GM23338 (cell line): ENCODE measurements at regions not wholly inside any gene's neighbourhood (a gene's known extent, or its start where the extent isn't known, plus 50 kb on each side); places are given as distances from the start of the nearest gene placed in this dataset.

Source experiments
- ATAC-seq: fragments of 200-7000 bp; cut with Tn5 transposase; 3 replicates; pipeline ENCODE4 v1.9.1; 2020
- DNase-seq: peaks from one replicate; pipeline ENCODE4 v3.0.0-alpha.2; 2015; ENCODE audit warnings: low spot score
- H2AFZ ChIP-seq: fragments of 200-600 bp; sonication (generic); 2 replicates; pipeline ENCODE4 v1.8.0; 2016; ENCODE audit warnings: antibody characterized with exemption, mild to moderate bottlenecking, moderate library complexity
- H3F3A ChIP-seq: fragments of 200-600 bp; sonication (generic); replicated peaks from 2 replicates; pipeline ENCODE4 v1.8.0; 2017; ENCODE audit warnings: antibody characterized with exemption, mixed run types, low read depth
- H3K27ac ChIP-seq: fragments of 200-600 bp; sonication (generic); 2 replicates; pipeline ENCODE4 v1.6.1; 2016; ENCODE audit warnings: low read depth
- H3K27me3 ChIP-seq: fragments of 200-600 bp; sonication (generic); 2 replicates; pipeline ENCODE4 v1.8.0; 2016; ENCODE audit warnings: mild to moderate bottlenecking, mixed run types, moderate library complexity; ENCODE audit not compliant: insufficient read depth
- H3K36me3 ChIP-seq: fragments of 200-600 bp; sonication (generic); 2 replicates; pipeline ENCODE4 v1.8.0; 2016; ENCODE audit warnings: mild to moderate bottlenecking; ENCODE audit not compliant: insufficient read depth
- H3K4me1 ChIP-seq: fragments of 200-600 bp; sonication (generic); 2 replicates; pipeline ENCODE4 v1.8.0; 2016; ENCODE audit warnings: mild to moderate bottlenecking, moderate library complexity; ENCODE audit not compliant: insufficient read depth
- H3K4me2 ChIP-seq: fragments of 200-600 bp; sonication (generic); 2 replicates; pipeline ENCODE4 v1.7.1; 2017; ENCODE audit warnings: mixed run types
- H3K4me3 ChIP-seq: fragments of 200-600 bp; sonication (generic); 2 replicates; pipeline ENCODE4 v1.6.1; 2016; ENCODE audit warnings: mixed run types
- H3K79me2 ChIP-seq: fragments of 200-600 bp; sonication (generic); replicated peaks from 2 replicates; pipeline ENCODE4 v1.8.0; 2017; ENCODE audit warnings: mild to moderate bottlenecking; ENCODE audit not compliant: insufficient read depth
- H3K9me2 ChIP-seq: fragments of 200-600 bp; sonication (generic); 2 replicates; pipeline ENCODE4 v1.8.0; 2017; ENCODE audit not compliant: insufficient read depth
- H4K20me1 ChIP-seq: fragments of 200-600 bp; sonication (generic); replicated peaks from 2 replicates; pipeline ENCODE4 v1.8.0; 2017; ENCODE audit warnings: mild to moderate bottlenecking; ENCODE audit not compliant: insufficient read depth
- H3K27ac Mint-ChIP-seq: 2 replicates; pipeline ENCODE4 v1.8.0; 2020; ENCODE audit warnings: inconsistent platforms, mild to moderate bottlenecking, moderate library complexity, mixed read lengths
- H3K27me3 Mint-ChIP-seq: 3 replicates; pipeline ENCODE4 v1.8.0; 2022; ENCODE audit warnings: low read depth, mild to moderate bottlenecking, moderate library complexity, mixed read lengths, inconsistent platforms; ENCODE audit not compliant: insufficient read depth, poor library complexity
- H3K36me3 Mint-ChIP-seq: 3 replicates; pipeline ENCODE4 v1.8.0; 2021; ENCODE audit warnings: low read depth, mild to moderate bottlenecking, inconsistent platforms, moderate library complexity, mixed read lengths
- H3K4me1 Mint-ChIP-seq: 3 replicates; pipeline ENCODE4 v1.8.0; 2020; ENCODE audit warnings: mild to moderate bottlenecking, inconsistent platforms, mixed read lengths
- H3K4me3 Mint-ChIP-seq: 3 replicates; pipeline ENCODE4 v1.8.0; 2021; ENCODE audit warnings: moderate library complexity, mild to moderate bottlenecking, inconsistent platforms, mixed read lengths
- H3K9me3 Mint-ChIP-seq: 3 replicates; pipeline ENCODE4 v1.8.0; 2020; ENCODE audit warnings: moderate library complexity, mild to moderate bottlenecking, inconsistent platforms, mixed read lengths
- CREB1 ChIP-seq: fragments of 250-450 bp; sonication (Bioruptor Pico); IDR thresholded peaks from 2 replicates; pipeline ENCODE4 v1.5.0; 2020; ENCODE audit warnings: low read depth, mild to moderate bottlenecking, moderate library complexity
- CTCF ChIP-seq, 2 experiments: fragments of 200-600 bp in 1 of 2; sonication (generic) in 1 of 2; conservative IDR thresholded peaks; 2 replicates each; pipeline versions ENCODE4 v1.5.1 to v1.6.1; 2016 to 2017; ENCODE audit warnings: antibody characterized with exemption in 2 of 2, low read depth in 2 of 2, mild to moderate bottlenecking in 2 of 2, moderate library complexity in 1 of 2
- EZH2 ChIP-seq: fragments of 200-600 bp; sonication (generic); IDR thresholded peaks from one replicate; pipeline ENCODE4 v1.8.0; 2017; ENCODE audit warnings: antibody characterized with exemption, mild to moderate bottlenecking, low read depth; ENCODE audit not compliant: unreplicated experiment
- EZH2phosphoT487 ChIP-seq: fragments of 200-600 bp; sonication (generic); IDR thresholded peaks from one replicate; pipeline ENCODE4 v1.8.1; 2018; ENCODE audit warnings: antibody characterized with exemption; ENCODE audit not compliant: unreplicated experiment
- NANOG ChIP-seq: IDR thresholded peaks from 2 replicates; pipeline ENCODE4 v1.6.1; 2016; ENCODE audit warnings: antibody characterized with exemption, borderline replicate concordance
- POLR2AphosphoS5 ChIP-seq: IDR thresholded peaks from 2 replicates; pipeline ENCODE4 v1.6.1; 2016; ENCODE audit warnings: antibody characterized with exemption, low read depth
- STAT1 ChIP-seq: IDR thresholded peaks from one replicate; pipeline ENCODE4 v1.6.1; 2016; ENCODE audit warnings: antibody characterized with exemption; ENCODE audit not compliant: unreplicated experiment
- ZNF114 ChIP-seq: fragments of 250-450 bp; sonication (Bioruptor Pico); IDR thresholded peaks from 2 replicates; pipeline ENCODE4 v1.5.0; 2020; ENCODE audit warnings: mild to moderate bottlenecking, moderate library complexity
- ZNF462 ChIP-seq: fragments of 250-450 bp; sonication (Bioruptor Pico); IDR thresholded peaks from 2 replicates; pipeline ENCODE4 v1.5.0; 2020; ENCODE audit warnings: mild to moderate bottlenecking, moderate library complexity

DNA sequence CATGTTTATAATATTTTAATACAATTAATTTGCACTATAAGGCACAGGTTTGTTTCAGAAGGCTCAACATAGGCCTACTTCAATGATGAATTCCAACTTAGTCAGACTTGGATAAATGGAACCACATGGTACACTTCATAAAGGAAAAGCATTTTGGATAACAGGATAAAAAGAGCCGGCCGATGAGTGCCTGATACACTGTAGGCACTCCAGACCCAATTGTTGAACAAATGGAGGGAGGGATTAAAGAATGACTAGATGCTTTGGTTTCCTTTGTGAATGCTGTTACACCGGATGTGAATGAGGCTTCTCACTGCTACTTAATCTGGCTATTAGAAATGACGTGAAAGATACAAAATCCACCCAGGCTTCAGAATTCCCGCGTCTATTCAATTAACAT lies 104.1 kb upstream of the KCTD1 start:
- H3F3A ChIP-seq: 0 out of 2 replicates have a peak, but pooled peaks cover 5% of the 10 kb centered on the region
- peaks cover 17% of the 10 kb centered on the region for H3K27me3 Mint-ChIP-seq
- H3K4me1 ChIP-seq: peaks cover 34% of the 10 kb centered on the region
- no peak overlapping the region for H3K4me2 ChIP-seq
- H3K4me1 Mint-ChIP-seq: peaks cover 44% of the 10 kb centered on the region
- no peak for TF ChIP-seq CREB1 (CRISPR knock-in tag)
- no peak for TF ChIP-seq STAT1
- ATAC-seq: no peak
- no peak overlapping the region for H3K4me3 Mint-ChIP-seq
- no peaks in the 10 kb centered on the region for H3K36me3 ChIP-seq
- H3K27ac ChIP-seq: no peak overlapping the region
- no peak overlapping the region for H2AFZ ChIP-seq
- H3K27ac Mint-ChIP-seq: no peak overlapping the region
- H3K36me3 Mint-ChIP-seq: no peaks in the 10 kb centered on the region; the same call in 2 of the 3 replicates
- DNase-seq: no peak
- H3K9me3 Mint-ChIP-seq: no peaks in the 10 kb centered on the region
- no peaks in the 10 kb centered on the region for H3K9me2 ChIP-seq
- no peaks in the 10 kb centered on the region for H3K79me2 ChIP-seq
- peaks cover 44% of the 10 kb centered on the region for H3K27me3 ChIP-seq
- no peaks in the 10 kb centered on the region for H4K20me1 ChIP-seq
- H3K4me3 ChIP-seq: no peak overlapping the region

DNA sequence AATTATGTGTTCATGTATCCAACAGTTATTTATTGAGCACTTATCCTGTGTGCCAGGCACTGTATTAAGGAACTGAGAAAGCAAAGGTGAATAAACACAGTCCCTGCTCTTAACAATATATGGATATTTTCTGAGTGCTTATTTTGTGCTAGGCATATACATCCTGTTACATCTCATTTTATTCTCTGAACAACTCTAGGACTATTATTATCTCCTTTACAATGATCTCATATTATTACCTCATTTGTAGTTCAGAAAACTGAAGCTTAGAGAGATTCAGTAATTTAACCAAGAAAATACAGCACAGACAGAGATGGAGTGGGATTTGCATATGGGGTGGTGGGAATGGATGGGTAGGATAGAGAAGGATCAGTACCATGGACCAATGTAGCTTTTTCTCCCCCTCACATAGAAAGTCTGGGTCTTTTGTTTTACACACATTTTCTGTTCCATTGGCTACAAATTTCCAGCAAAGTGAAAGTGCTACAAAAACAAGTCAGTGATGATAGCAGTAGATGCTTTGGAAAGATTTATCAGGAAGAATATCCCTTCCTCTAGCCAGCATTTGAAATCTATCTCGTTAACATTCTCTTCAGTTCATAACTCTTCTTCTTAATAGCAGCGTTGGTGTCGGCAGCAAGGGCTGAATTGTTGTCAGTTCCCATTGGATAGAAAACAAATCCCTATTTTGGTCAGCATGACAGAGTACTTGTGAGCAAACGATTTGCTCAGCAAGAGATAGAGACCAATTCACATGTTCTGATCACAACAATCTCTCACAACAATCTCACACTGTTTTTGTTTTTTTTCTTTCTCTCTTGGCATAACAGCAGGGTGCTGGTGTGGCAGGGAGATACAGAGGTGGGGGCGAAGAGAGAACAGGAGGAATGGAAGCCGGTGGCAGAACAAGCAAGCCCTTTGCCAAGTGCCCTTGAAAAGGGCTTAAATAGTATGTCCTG lies 102.2 kb upstream of the KCTD1 start:
- no peak for DNase-seq
- H3K4me3 ChIP-seq: no peak overlapping the region
- peaks cover 43% of the 10 kb centered on the region for H3K27me3 ChIP-seq
- no peaks in the 10 kb centered on the region for H4K20me1 ChIP-seq
- Mint-ChIP-seq H3K36me3 (no peaks in the 10 kb centered on the region), H3K4me3 (no peak overlapping the region), H3K27me3 (peaks cover 11% of the 10 kb centered on the region), H3K27ac (no peak overlapping the region), H3K9me3 (no peaks in the 10 kb centered on the region), H3K4me1 (peaks cover 42% of the 10 kb centered on the region)
- H3K27ac ChIP-seq: no peak overlapping the region
- H3K9me2 ChIP-seq: no peaks in the 10 kb centered on the region
- H3F3A ChIP-seq: 0 out of 2 replicates have a peak, but pooled peaks cover 4% of the 10 kb centered on the region
- no peak for TF ChIP-seq ZNF114 (CRISPR knock-in tag)
- no peak for TF ChIP-seq NANOG
- no peak for TF ChIP-seq CREB1 (CRISPR knock-in tag)
- TF ChIP-seq POLR2AphosphoS5: no peak
- no peak for TF ChIP-seq ZNF462 (CRISPR knock-in tag)
- no peak for TF ChIP-seq EZH2
- no peak for TF ChIP-seq STAT1
- no peak for TF ChIP-seq EZH2phosphoT487
- TF ChIP-seq CTCF (conservative IDR thresholded peaks at IDR 0.05; ENCODE audit: low read depth in 2 of 2): no peak
- H2AFZ ChIP-seq: no peak overlapping the region
- H3K79me2 ChIP-seq: no peaks in the 10 kb centered on the region
- no peaks in the 10 kb centered on the region for H3K36me3 ChIP-seq
- H3K4me2 ChIP-seq: no peak overlapping the region
- no peak for ATAC-seq
- H3K4me1 ChIP-seq: peaks cover 32% of the 10 kb centered on the region
